Activated CD4-positive, alpha-beta memory T cell treated with anti-CD3 and anti-CD28 coated beads for 36 hours (primary cell): ENCODE measurements at regions not wholly inside any gene's neighbourhood (a gene's known extent, or its start where the extent isn't known, plus 50 kb on each side); places are given as distances from the start of the nearest gene placed in this dataset.

Experiments
- CTCF ChIA-PET: fragments of 350-600 bp; sonication (Branson Sonifier 250); formaldehyde crosslinking; loops from one replicate; lab custom pipeline; 2021; ENCODE audit warnings: antibody characterized with exemption, inconsistent platforms; lab: Charles Lee
- POLR2A ChIA-PET: fragments of 350-600 bp; sonication (Branson Sonifier 250); formaldehyde crosslinking; loops from one replicate; lab custom pipeline; 2021; ENCODE audit warnings: antibody characterized with exemption; lab: Charles Lee
- DNase-seq: peaks from one replicate; pipeline ENCODE4 v3.0.0-alpha.2; 2020
- H3K27ac Mint-ChIP-seq: one replicate; pipeline ENCODE4 v1.8.0; 2021; ENCODE audit warnings: mixed read lengths
- H3K27me3 Mint-ChIP-seq: one replicate; pipeline ENCODE4 v1.8.0; 2021; ENCODE audit warnings: mixed read lengths
- H3K36me3 Mint-ChIP-seq: one replicate; pipeline ENCODE4 v1.8.0; 2021; ENCODE audit warnings: mixed read lengths
- H3K4me1 Mint-ChIP-seq: one replicate; pipeline ENCODE4 v1.8.0; 2021; ENCODE audit warnings: low read depth, mixed read lengths
- H3K4me3 Mint-ChIP-seq: one replicate; pipeline ENCODE4 v1.8.0; 2021; ENCODE audit warnings: mild to moderate bottlenecking, mixed read lengths
- H3K9me3 Mint-ChIP-seq: one replicate; pipeline ENCODE4 v1.8.0; 2021; ENCODE audit warnings: mixed read lengths
- intact Hi-C: fragments of 100-400 bp; cut with micrococcal nuclease; formaldehyde crosslinking; loops from one replicate; pipeline ENCODE4 v1.15.1; 2023

DNA sequence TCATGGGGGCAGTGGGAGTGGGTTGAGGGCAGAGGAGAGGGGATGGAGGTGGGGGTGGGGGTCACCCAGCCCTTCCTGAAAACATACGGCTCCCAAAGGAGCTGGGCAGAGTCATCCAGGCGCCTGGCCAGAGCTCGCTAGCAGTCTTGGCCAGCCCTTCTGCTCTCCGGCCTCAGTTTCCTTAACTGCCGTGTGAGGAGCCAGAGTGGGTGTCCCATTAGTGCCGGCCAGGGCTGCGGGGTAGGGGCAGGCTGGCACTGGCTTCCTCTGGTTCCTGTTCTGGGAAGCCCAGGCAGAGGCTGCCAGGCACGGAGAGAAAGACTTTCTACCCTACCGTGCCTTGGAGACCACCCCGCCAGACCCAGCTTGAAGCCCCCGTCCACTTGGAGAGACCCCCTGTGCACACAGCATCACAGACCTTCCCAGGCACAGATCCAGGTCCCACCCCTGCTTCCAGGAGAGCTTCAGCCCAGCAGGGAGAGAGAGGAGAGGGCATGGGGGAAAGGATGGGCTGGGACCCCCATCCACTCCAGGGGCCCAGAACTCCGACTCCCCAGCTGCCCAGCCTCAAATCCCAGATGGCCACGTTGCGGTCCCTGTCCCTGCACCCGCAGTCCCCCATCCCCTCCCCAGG, 93.3 kb downstream of the RFLNA start:
- Mint-ChIP-seq H3K4me1 (peaks cover 35% of the 10 kb centered on the region), H3K36me3 (peaks cover 3% of the 10 kb centered on the region), H3K9me3 (no peaks in the 10 kb centered on the region), H3K27me3 (no peaks in the 10 kb centered on the region), H3K4me3 (no peak overlapping the region), H3K27ac (no peak overlapping the region)
- no peak for DNase-seq
- ChIA-PET CTCF (interaction anchor here (1.2 to 1.3 kb wide), 2 partner anchors 10 to 13 kb away, joined by 3 read pairs; no protein-coding TSS in a partner anchor), POLR2A (no interaction called here)
- intact Hi-C loops, result loop anchor here (2.0 to 5.0 kb wide), 2 partner anchors 179 to 387 kb away; partner anchors contain the start of gene NCOR2

DNA sequence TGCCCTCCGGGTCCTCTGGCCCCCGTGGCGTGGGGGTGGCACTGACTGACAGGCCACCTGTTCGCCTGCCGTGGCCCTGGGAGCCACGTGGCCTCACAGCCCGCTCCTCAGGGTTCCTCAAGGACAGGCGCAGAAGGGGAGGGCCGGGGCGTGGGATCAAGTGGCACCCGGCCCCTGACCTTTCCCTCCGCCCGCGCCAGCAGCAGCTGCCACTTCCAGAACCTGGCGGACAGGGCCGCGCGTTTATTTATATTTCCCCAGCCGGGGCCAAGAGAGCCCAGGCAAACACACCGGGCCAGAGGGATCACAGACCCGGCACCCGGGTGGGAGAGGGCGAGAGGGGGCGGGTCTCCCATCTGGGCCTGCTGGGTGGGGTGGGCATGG, 92.6 kb downstream of the RFLNA start:
- ChIA-PET CTCF (no interaction called here), POLR2A (no interaction called here)
- no peaks in the 10 kb centered on the region for H3K9me3 Mint-ChIP-seq
- no peak overlapping the region for H3K4me3 Mint-ChIP-seq
- no peak for DNase-seq
- H3K4me1 Mint-ChIP-seq, result peaks cover 35% of the 10 kb centered on the region
- peaks cover 3% of the 10 kb centered on the region for H3K36me3 Mint-ChIP-seq
- H3K27me3 Mint-ChIP-seq, result no peaks in the 10 kb centered on the region
- intact Hi-C loops, result loop anchor here (5.0 kb wide), 1 partner anchor 180 kb away; the partner anchor contains the start of gene NCOR2
- H3K27ac Mint-ChIP-seq, result no peak overlapping the region

DNA sequence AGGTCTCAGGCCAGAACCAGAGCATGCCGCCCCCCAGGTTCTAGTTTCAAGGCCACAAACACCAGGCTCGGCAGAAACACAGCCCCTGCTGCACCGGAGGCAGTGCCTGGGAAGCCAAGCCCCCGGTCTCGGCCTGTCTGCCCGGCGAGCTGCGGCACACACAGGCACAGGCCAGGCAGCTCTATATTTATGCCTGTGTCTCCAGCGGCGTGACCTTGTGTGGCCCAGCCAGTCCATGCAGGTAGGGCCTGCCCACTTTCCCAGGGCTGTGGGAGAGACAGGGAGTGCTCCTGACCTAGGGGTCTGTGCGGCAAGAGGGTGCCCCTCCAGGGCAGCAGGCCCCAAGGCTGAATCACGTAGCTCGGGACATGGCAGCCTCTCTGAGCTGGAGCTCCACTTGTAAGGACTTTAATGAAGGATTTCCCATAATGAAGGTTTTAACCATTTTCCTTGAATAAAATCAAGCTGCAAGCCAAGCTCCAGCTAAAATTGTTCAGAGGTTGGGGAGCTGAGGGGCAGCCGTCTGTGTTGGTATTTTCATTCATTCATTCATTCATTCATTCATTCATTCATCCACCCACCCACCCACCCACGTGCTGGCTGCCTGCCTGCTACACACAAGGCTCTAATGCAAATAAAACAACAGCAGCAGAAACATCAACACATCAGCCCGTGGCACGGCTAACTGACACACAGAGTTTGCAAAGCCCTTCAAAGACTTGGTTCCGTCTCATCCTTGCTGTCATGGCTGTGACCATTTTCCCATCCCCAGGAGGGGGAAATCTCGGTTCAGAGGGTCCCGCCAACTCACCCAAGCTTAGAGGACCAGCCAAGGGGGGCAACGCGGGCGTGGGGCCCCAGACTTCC, 92.0 kb downstream of the RFLNA start:
- DNase-seq, result no peak
- Mint-ChIP-seq H3K9me3 (no peaks in the 10 kb centered on the region), H3K4me3 (no peak overlapping the region), H3K4me1 (peaks cover 30% of the 10 kb centered on the region), H3K27ac (no peak overlapping the region), H3K27me3 (no peaks in the 10 kb centered on the region), H3K36me3 (peaks cover 3% of the 10 kb centered on the region)
- CTCF ChIA-PET, result interaction anchor here (1.0 kb wide), 1 partner anchor 12 kb away, joined by 5 read pairs; no protein-coding TSS in a partner anchor
- intact Hi-C loops, result loop anchor here (5.0 kb wide), 1 partner anchor 180 kb away; the partner anchor contains the start of gene NCOR2
- POLR2A ChIA-PET, result no interaction called here

DNA sequence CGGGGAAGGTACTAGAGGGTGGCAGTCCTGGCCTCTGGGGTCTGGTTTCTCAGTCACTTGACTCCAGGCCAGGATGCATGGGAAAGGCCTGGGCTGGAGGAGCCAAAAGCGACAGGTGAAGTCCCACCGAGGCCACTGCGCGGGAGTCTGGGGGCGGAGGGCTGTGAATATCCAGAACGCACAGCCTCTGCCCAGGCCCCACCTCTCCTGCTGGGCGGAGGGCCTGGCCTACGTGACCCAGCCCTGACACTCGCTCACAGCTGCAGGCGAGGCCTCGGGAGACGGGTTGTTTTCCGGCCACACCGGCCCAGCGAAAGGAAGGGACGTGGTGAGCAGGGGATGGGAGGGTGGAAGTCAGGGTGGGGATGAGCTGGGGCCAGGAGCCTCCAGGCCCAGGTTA, 91.2 kb downstream of the RFLNA start:
- intact Hi-C loops, result loop anchor here (5.0 kb wide), 1 partner anchor 181 kb away; the partner anchor contains the start of gene NCOR2
- Mint-ChIP-seq H3K4me3 (no peak overlapping the region), H3K9me3 (no peaks in the 10 kb centered on the region), H3K4me1 (peaks cover 22% of the 10 kb centered on the region), H3K27ac (no peak overlapping the region), H3K27me3 (no peaks in the 10 kb centered on the region), H3K36me3 (peaks cover 5% of the 10 kb centered on the region)
- ChIA-PET CTCF (interaction anchor here (1.0 kb wide), 1 partner anchor 13 kb away, joined by 5 read pairs; no protein-coding TSS in a partner anchor), POLR2A (no interaction called here)
- no peak for DNase-seq

DNA sequence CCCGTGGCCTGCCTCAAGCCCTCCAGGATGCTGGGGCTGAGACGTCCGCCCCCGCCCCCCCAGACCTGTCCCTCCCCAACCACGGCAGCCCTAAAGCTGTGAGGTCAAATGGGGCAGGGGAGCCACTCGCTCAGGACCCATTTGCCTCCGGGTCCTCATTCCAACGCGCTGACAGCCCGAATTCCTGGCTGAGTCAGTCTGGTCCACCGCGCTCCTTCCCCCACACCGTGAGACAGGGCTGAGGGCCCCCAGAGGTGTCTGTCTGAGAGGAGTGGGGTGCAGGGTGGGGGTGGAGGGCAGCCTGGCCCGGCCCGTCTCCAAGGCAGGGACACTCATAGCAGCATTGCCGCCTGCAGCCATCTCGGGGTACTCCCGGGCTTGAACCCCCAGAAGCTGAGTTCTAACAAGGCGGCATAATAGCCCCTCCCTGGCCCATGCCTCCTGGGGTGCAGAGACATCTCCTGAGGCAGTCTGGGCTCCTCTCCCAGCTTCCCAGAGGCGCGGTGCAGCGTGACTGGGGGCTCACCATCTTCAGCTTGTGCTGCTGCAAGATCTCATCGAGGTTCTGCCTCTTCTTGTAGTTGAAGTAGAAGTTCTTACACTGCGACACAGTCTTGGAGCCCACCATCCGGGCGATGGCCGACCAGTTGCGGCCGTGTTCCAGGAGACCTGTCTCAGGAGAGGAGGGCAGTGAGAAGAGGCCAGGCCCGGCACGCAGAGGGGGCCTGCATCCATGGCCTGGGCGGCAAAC, 90.5 kb downstream of the RFLNA start:
- H3K4me1 Mint-ChIP-seq, result peaks cover 17% of the 10 kb centered on the region
- DNase-seq, result no peak
- ChIA-PET POLR2A (no interaction called here), CTCF (no interaction called here)
- no peaks in the 10 kb centered on the region for H3K9me3 Mint-ChIP-seq
- H3K27ac Mint-ChIP-seq, result no peak overlapping the region
- intact Hi-C loops, result loop anchor here (5.0 kb wide), 1 partner anchor 182 kb away; the partner anchor contains the start of gene NCOR2
- H3K4me3 Mint-ChIP-seq, result no peak overlapping the region
- peaks cover 5% of the 10 kb centered on the region for H3K36me3 Mint-ChIP-seq
- no peaks in the 10 kb centered on the region for H3K27me3 Mint-ChIP-seq

DNA sequence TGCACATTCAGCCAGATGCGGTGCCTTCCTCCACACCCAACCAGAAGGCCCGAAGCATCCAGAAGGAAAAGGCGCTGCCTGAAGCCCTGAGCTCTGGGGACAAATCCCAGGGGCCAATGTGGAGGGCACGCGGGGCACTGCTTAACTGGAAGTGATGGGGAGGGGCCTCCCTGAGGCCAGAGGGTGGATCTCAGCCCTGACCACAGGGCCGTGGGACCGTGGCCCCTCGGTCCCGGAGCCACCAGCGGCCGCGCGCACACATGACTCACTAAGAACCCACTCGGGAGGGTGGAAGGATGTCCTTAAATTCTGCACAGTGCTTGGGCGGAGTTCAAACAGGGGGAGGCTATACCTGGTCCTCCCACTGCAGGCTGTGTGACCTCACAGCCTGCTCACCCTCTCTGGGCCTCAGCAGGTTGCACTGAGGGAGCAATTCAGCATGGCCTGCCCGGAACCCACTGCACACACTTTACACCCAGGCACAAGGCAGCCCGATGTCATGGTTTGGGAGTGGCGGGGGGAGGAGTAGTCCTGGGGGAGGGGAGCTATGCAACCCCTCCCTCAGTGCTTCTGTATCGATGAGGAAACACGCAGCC, 89.5 kb downstream of the RFLNA start:
- CTCF ChIA-PET, result no interaction called here
- intact Hi-C loops, result no loop called here
- Mint-ChIP-seq H3K4me1 (peaks cover 9% of the 10 kb centered on the region), H3K36me3 (peaks cover 5% of the 10 kb centered on the region), H3K27me3 (no peaks in the 10 kb centered on the region), H3K4me3 (no peak overlapping the region), H3K27ac (no peak overlapping the region), H3K9me3 (no peaks in the 10 kb centered on the region)
- DNase-seq, result no peak
- POLR2A ChIA-PET, result no interaction called here

DNA sequence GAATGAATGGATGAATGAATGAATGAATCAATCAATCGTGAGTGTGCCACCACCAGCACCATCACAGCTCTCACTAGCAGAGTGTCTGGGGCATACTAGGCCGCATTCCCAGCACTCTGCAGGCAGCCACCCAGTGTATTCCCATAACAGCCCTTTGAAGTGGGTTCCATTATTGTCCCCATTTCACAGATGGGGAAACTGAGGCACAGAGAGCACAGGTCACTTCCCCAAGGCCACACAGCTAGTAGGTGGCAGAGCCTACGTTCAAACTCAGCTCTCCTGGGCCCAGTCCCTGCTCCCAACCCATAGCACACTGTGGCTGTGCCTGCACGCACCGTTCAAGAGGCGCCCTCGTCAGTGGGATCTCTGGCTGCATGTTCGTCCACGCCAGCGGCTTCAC, 88.1 kb downstream of the RFLNA start:
- Mint-ChIP-seq H3K27me3 (no peaks in the 10 kb centered on the region), H3K9me3 (no peaks in the 10 kb centered on the region), H3K36me3 (peaks cover 8% of the 10 kb centered on the region), H3K4me3 (no peak overlapping the region), H3K27ac (no peak overlapping the region), H3K4me1 (no peaks in the 10 kb centered on the region)
- DNase-seq, result no peak
- ChIA-PET CTCF (interaction anchor here (0.7 to 1.2 kb wide), 2 partner anchors 36 to 347 kb away, joined by 3 read pairs; no protein-coding TSS in a partner anchor), POLR2A (no interaction called here)
- intact Hi-C loops, result no loop called here

DNA sequence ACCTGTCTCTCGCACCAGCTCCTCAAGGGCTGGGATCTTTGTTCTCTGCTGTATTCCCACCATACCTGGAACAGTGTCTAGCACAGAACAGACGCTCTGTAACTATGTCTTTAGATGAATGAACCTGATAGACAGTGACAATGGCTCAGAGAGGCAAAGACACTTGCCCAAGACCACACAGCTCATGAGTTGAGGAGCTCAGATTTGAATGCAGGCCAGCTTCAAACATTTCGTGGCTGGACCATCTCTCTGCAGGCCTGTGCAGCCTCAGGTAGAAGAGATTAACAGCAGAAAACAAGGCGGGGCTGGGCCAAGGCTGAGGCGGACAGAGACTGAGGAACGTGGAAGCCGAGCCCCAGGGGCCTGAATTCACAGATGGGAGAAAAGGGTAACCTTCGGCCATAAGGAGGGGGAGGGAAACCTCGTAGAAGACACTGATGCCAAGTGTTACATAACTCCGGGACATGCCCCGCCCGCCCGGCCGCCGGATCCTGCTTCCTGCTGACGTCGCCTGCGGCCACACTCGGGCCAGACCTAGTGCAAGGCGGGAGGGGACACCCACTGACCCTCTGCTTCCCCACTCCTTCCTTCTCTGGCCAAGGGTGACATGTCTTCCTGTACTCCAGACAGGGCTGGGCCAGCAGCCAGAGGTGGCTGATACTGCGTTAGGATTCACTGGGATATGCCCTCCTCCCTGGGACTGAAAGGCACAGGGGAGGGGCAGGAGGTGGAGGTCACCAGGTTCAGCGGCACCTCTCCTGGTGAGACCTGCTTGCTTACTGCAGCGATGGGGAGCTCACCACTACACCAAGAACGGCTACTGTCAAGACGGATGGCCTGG, 86.8 kb downstream of the RFLNA start:
- intact Hi-C loops, result no loop called here
- H3K4me1 Mint-ChIP-seq, result no peaks in the 10 kb centered on the region
- H3K36me3 Mint-ChIP-seq, result peaks cover 13% of the 10 kb centered on the region
- POLR2A ChIA-PET, result no interaction called here
- no peak overlapping the region for H3K4me3 Mint-ChIP-seq
- H3K27me3 Mint-ChIP-seq, result no peaks in the 10 kb centered on the region
- DNase-seq, result no peak
- H3K9me3 Mint-ChIP-seq, result no peaks in the 10 kb centered on the region
- H3K27ac Mint-ChIP-seq, result no peak overlapping the region
- CTCF ChIA-PET, result interaction anchor here (1.2 kb wide), 1 partner anchor 345 kb away, joined by 3 read pairs; no protein-coding TSS in a partner anchor

DNA sequence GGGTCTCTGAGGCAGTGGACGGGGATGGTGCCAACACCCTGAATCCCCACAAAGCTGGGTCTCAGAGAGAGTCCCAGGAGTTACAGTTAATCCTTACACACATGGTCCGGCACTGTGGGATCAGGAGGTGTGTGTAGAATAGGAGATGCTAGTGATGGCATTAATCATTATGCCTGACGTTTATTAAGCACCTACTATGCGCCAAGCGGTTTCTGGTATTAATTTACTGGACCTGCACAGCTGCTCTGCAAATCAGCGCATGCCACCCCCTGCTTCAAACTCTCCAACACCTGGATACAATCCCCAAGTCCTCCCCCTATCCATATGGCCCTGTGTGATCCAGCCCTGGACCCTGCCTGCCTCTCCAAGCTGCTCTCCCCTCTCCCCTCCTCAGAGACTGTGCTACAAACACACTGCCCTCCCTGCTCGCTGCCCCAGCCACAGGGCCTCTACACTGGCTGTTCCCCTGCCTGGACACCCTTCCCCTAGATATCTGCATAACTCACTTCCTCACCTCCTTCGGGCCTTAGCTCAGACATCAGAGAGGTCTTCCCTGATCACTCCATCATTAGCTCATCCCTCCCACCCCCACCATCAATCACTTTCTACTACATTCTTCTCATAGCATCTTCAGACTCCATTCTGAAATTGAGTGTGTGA, 86.0 kb downstream of the RFLNA start:
- no peak for DNase-seq
- Mint-ChIP-seq H3K4me3 (no peak overlapping the region), H3K27me3 (no peaks in the 10 kb centered on the region), H3K27ac (no peak overlapping the region), H3K4me1 (no peaks in the 10 kb centered on the region), H3K36me3 (peaks cover 13% of the 10 kb centered on the region), H3K9me3 (no peaks in the 10 kb centered on the region)
- CTCF ChIA-PET, result no interaction called here
- POLR2A ChIA-PET, result no interaction called here
- intact Hi-C loops, result no loop called here

DNA sequence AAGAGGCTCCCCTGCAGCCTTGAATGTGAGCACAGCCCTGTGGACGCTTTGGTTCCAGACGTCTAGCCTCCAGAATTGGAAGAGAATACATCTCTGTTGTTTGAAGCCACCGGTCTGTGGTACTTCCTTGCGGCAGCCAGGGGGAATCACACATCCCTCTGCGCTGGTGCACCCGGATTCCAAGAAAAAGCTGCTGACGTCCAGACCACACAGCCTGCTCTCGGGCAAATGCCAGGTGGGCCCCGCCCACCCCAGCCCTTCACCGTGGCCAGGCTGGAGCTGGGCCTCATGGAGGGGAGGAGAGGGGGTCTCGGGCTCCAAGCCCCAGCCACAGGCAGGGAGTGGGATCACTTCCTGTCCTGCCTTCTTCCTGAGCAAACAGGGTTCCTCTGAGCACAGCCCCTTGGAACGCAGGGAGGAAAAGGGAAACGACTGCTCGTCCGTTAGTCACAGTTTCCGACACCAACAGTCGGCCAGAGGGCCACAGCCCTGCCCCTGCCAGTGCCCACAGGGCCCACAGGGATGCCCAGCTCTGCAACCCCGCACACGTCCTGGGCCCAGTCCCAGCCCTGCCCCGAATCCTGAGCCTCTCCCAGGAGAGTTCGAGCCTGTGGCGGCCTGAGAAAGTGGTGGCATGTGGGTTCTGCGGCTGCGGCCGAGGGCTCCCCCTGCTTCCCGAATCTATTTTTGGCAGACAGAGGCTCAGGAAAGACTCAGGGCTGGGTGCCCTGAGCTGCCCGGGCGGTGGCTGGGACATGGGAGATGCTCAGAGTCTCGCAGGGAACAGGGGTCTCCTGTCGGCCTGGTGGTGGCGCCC, 85.3 kb downstream of the RFLNA start:
- ChIA-PET CTCF (no interaction called here), POLR2A (no interaction called here)
- Mint-ChIP-seq H3K36me3 (peaks cover 13% of the 10 kb centered on the region), H3K27me3 (no peaks in the 10 kb centered on the region), H3K27ac (no peak overlapping the region), H3K4me3 (no peak overlapping the region), H3K4me1 (no peaks in the 10 kb centered on the region), H3K9me3 (no peaks in the 10 kb centered on the region)
- intact Hi-C loops, result no loop called here
- no peak for DNase-seq
